GM13977 (cell line): ENCODE measurements at regions not wholly inside any gene's neighbourhood (a gene's known extent, or its start where the extent isn't known, plus 50 kb on each side); places are given as distances from the start of the nearest gene placed in this dataset.

Source experiments
- DNase-seq: peaks from one replicate; pipeline ENCODE4 v3.0.0; 2012; ENCODE audit warnings: low spot score
- in situ Hi-C: fragments of 300-500 bp; cut with MboI; formaldehyde crosslinking; loops from one replicate; pipeline ENCODE4 v1.12.0; 2022; ENCODE audit warnings: low sequenced_read_pairs, low pct_unique_long_range_greater_than_20kb, mixed read lengths, inconsistent platforms; ENCODE audit not compliant: unreplicated experiment
- TF ChIP-seq, protein P1 (sequence below): IDR thresholded peaks from 2 replicates; pipeline ENCODE4 v1.5.1; 2012; ENCODE audit warnings: mild to moderate bottlenecking, control low read depth; ENCODE audit not compliant: insufficient read depth; ENCODE audit errors: extremely low read depth, missing control alignments

DNA sequence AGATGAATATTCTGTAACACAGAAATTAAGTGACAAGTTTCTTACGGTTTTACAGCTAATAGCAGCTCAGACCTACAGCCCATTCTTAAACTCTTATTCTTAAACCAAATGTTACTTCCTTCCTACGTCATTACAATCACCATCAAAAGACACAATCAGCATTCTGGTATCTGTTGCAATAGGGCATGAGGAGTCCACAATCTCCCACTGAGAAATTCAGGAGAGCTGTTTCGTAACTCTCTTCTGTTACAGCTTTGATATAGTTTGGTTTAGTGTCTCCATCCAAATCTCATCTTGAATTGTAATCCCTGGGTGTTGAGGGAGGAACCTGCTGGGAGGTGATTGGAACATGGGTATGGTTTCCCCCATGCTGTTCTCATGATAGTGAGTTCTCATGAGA, 163.4 kb downstream of the GAS1 start:
- in situ Hi-C loops = no loop called here
- DNase-seq = no peak
- TF ChIP-seq, protein P1, sequence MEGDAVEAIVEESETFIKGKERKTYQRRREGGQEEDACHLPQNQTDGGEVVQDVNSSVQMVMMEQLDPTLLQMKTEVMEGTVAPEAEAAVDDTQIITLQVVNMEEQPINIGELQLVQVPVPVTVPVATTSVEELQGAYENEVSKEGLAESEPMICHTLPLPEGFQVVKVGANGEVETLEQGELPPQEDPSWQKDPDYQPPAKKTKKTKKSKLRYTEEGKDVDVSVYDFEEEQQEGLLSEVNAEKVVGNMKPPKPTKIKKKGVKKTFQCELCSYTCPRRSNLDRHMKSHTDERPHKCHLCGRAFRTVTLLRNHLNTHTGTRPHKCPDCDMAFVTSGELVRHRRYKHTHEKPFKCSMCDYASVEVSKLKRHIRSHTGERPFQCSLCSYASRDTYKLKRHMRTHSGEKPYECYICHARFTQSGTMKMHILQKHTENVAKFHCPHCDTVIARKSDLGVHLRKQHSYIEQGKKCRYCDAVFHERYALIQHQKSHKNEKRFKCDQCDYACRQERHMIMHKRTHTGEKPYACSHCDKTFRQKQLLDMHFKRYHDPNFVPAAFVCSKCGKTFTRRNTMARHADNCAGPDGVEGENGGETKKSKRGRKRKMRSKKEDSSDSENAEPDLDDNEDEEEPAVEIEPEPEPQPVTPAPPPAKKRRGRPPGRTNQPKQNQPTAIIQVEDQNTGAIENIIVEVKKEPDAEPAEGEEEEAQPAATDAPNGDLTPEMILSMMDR = no peak

DNA sequence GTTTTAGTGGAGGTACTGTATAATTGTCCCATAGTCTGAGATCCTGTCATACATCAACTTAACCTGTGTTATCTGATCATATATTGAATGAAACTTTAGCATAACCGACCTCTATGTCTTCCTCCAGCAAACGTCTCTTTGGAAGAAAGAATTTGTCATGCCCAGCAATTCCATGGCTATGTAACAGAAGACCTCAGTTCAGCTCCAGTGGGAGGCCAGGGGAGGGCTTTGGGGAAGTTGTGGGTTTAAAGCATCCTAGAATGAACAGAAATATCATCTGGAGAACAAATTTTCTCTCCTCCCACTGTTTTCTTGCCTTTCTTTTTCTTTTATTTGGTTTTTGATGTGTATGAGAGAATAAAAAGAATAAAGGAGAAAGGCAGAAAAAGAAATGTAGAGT, 164.5 kb downstream of the GAS1 start:
- in situ Hi-C loops = no loop called here
- no peak for DNase-seq
- TF ChIP-seq, protein P1 = no peak

DNA sequence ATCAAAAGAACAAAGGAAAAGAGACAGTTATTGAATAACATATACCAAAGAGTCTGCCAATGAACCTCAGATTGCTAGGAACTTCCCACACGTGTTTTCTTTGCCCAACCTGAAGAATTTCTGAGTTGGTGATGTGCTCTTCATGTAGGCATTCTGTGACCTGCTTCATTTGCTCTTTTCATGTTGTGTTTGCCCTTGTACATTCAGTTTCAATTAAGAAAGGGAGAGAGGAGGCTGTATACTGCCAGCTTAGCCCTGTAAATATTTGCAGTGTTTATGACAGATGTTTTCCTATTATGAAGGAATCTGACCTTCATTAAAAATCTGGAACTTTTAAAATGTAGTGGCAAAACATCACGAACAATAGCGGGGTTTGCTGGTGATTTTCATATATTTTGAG, 168.5 kb downstream of the GAS1 start:
- in situ Hi-C loops = no loop called here
- TF ChIP-seq, protein P1 = no peak

DNA sequence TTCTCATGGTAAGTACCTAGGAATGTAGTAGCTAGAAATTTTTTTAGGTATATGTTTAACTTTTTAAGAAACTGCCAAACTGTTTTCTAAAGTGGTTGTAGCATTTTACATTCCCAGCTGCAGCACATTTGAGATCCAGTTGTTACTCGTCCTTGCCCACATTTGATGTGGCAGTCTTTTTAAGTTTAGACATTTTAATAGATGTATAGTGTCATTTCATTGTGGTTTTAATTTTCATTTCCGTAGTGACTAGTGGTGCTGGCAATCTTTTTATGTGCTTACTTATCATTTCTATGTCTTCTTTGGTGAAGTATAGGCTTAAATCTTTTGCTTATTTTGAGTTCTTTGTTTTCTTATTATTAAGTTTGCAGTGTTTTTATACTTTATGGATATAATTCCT, 171.6 kb downstream of the GAS1 start:
- DNase-seq = no peak
- in situ Hi-C loops = no loop called here
- TF ChIP-seq, protein P1 = no peak

More for the DNA sequence above, 168.5 kb downstream of the GAS1 start:
- no peak for DNase-seq

DNA sequence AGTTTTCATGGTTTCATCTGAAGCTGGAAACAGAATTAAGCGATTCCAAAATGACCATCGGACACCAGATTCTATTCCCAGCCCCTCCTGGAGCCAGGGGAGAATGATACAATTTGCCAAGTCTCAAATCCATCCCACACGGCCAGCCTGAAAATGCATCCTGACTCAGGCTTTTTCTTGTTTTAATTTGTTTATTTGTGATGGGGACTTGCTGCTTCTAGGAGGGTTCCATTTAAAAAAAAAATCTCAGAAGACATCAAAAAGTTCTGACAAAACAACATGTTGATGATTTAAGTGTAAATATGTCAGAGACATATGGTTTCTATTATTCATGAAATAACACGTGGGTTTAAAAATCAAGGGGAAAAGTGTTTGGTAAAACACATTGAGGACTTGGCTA, 173.2 kb downstream of the GAS1 start:
- TF ChIP-seq, protein P1 = no peak
- DNase-seq = no peak
- in situ Hi-C loops = no loop called here

DNA sequence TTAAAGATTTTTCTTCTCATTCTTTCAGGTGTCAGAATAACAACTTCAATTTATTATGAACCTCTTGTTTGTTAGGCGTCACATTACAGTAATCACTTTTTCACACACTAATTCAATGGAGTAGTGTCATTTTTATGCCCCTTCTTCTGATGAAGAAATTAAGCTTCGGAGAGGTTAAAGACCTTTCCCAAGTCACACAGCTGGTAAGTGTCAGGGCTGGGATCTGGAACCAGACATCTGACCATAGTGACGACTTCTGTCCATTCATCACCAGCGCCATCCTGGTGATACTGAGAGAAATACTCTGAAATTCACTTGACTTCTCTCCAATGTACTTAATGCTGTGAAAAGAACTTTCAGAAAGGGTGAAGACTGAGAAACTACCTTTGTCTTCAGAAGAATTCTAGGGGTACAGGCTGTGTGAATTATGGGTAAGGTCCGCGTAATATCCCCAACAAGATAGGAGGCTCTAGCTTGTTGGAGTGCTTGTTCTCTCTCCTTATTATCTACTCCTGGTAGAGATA, 173.8 kb downstream of the GAS1 start:
- in situ Hi-C loops = no loop called here
- DNase-seq = no peak
- TF ChIP-seq, protein P1 = no peak

DNA sequence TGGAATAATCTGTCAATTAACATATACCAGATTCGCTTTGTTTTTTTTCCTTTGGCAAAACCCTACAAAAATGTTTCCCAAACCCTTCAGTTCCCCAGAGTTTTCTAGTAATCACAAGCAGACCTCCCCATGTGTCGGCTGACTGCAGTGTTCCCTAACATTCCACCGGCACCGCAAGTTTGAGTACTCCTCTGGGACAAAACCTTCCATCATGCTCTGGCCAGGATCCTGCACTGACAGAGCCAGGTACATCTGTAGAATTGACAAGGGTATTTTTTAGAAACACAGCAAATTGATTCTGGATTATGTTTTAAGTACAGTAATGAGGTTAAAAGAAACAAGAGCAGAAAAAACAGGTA, 174.7 kb downstream of the GAS1 start:
- in situ Hi-C loops = no loop called here
- TF ChIP-seq, protein P1 = no peak
- no peak for DNase-seq
